ENCODE measurements at regions not wholly inside any gene's neighbourhood (a gene's known extent, or its start where the extent isn't known, plus 50 kb on each side); places are given as distances from the start of the nearest gene placed in this dataset.

DNA sequence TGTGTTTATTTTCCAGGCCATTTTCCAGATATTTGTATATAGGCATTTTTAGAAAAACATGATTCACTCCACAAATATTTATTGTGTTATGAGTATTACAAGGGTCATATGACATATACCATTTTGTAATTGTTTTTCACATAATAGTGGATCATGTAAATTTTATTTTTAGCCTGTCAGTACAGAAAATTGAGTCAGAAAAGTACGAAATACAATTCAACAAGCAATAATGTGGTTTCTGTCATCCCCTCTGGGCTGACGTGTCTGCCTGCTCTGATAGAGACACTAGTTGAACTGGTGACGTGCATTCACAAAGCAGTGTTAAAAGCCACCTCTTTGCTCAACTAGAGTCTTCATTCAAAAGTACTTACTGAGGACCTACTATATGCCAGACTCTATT lies 97.9 kb upstream of the STEAP1B start:
- no peak overlapping the region for H3K4me3 ChIP-seq (ENCODE audit: low read depth in 1 of 2, low read length in 2 of 2)
- no peak overlapping the region for H3K4me2 ChIP-seq (ENCODE audit: insufficient read depth, low read length)
- TF ChIP-seq, protein P1, sequence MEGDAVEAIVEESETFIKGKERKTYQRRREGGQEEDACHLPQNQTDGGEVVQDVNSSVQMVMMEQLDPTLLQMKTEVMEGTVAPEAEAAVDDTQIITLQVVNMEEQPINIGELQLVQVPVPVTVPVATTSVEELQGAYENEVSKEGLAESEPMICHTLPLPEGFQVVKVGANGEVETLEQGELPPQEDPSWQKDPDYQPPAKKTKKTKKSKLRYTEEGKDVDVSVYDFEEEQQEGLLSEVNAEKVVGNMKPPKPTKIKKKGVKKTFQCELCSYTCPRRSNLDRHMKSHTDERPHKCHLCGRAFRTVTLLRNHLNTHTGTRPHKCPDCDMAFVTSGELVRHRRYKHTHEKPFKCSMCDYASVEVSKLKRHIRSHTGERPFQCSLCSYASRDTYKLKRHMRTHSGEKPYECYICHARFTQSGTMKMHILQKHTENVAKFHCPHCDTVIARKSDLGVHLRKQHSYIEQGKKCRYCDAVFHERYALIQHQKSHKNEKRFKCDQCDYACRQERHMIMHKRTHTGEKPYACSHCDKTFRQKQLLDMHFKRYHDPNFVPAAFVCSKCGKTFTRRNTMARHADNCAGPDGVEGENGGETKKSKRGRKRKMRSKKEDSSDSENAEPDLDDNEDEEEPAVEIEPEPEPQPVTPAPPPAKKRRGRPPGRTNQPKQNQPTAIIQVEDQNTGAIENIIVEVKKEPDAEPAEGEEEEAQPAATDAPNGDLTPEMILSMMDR (IDR thresholded peaks at IDR 0.05; ENCODE audit: borderline replicate concordance, extremely low read depth, low read length, poor library complexity, severe bottlenecking) = no peak
- no peak for TF ChIP-seq EZH2 (IDR thresholded peaks at IDR 0.05; ENCODE audit: borderline replicate concordance, low read depth, low read length, severe bottlenecking)
- ATAC-seq (ENCODE audit: insufficient read depth, low read depth) (no peak), DNase-seq (no peak)
- H3K27ac ChIP-seq (ENCODE audit: low read length) = no peak overlapping the region
- no peak overlapping the region for H3K9ac ChIP-seq (ENCODE audit: low read depth, low read length)
- no peaks in the 10 kb centered on the region for H3K36me3 ChIP-seq (ENCODE audit: insufficient read depth, low read length)
- H3K9me3 ChIP-seq (ENCODE audit: insufficient read depth, low read length, severe bottlenecking) = no peaks in the 10 kb centered on the region
- no peaks in the 10 kb centered on the region for H3K79me2 ChIP-seq (ENCODE audit: insufficient read depth, low read length)
- H3K27me3 ChIP-seq (ENCODE audit: insufficient read depth, low read length, poor library complexity) = peaks cover 25% of the 10 kb centered on the region
- no peaks in the 10 kb centered on the region for H4K20me1 ChIP-seq (ENCODE audit: insufficient read depth, low read length)
- H2AFZ ChIP-seq (ENCODE audit: low read depth, low read length) = no peak overlapping the region
- H3K4me1 ChIP-seq (ENCODE audit: insufficient read depth, low read length) = no peaks in the 10 kb centered on the region

DNA sequence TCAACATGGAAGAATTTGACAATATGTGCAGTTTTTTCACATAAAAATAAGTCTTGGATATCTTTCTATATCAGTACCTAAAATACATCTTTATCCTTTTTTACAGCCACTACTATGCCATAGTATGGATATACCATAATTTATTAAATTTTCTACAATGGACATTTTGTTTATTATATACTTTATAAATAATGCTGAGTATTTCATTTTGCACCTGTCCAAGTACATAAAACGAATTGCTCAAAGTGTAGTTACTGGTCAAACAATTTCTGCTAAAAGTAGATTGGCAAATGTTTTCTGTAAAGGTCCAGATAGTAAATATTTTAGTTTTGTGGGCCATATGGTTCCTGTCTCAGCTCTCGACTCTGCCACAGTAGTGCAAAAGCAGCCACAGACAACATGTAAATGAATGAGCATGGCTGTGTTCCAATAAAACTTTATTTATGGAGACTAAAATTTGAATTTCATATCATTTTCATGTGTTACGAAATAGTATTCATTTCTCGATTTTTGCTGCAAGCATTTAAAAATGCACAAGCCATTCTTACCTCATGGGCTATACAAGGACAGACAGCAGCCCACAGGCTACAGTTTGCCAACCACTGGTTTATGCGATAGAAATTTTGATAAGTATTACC lies 96.9 kb upstream of the STEAP1B start:
- H3K4me2 ChIP-seq (ENCODE audit: insufficient read depth, low read length) = no peak overlapping the region
- H3K9me3 ChIP-seq (ENCODE audit: insufficient read depth, low read length, severe bottlenecking) = no peaks in the 10 kb centered on the region
- H3K27ac ChIP-seq (ENCODE audit: low read length) = no peak overlapping the region
- H2AFZ ChIP-seq (ENCODE audit: low read depth, low read length) = no peak overlapping the region
- no peak for TF ChIP-seq EZH2 (IDR thresholded peaks at IDR 0.05; ENCODE audit: borderline replicate concordance, low read depth, low read length, severe bottlenecking)
- TF ChIP-seq, protein P1 (IDR thresholded peaks at IDR 0.05; ENCODE audit: borderline replicate concordance, extremely low read depth, low read length, poor library complexity, severe bottlenecking) = no peak
- DNase-seq (no peak), ATAC-seq (ENCODE audit: insufficient read depth, low read depth) (no peak)
- no peak overlapping the region for H3K9ac ChIP-seq (ENCODE audit: low read depth, low read length)
- peaks cover 25% of the 10 kb centered on the region for H3K27me3 ChIP-seq (ENCODE audit: insufficient read depth, low read length, poor library complexity)
- no peaks in the 10 kb centered on the region for H3K36me3 ChIP-seq (ENCODE audit: insufficient read depth, low read length)
- H4K20me1 ChIP-seq (ENCODE audit: insufficient read depth, low read length) = no peaks in the 10 kb centered on the region
- no peaks in the 10 kb centered on the region for H3K4me1 ChIP-seq (ENCODE audit: insufficient read depth, low read length)
- H3K4me3 ChIP-seq (ENCODE audit: low read depth in 1 of 2, low read length in 2 of 2) = no peak overlapping the region
- no peaks in the 10 kb centered on the region for H3K79me2 ChIP-seq (ENCODE audit: insufficient read depth, low read length)

DNA sequence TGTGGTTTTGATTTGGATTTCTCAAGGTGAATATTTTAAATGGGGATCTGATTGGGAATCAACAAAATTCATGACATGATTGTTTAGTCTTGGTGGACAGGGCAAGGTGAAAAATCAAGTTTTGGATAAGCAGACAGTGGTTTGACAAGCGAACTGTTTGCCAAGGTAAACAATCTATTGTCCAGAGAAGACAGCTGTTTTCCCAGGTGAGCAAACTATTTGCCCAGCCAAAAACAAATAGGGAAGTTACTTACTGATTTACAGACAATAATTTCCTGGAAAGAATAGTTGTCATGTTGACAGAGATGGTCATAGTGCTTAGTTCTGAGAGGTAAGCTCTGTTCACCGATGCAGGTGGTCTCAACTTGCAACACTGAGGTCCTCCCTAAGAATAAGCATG lies 94.0 kb upstream of the STEAP1B start:
- ATAC-seq (ENCODE audit: insufficient read depth, low read depth) (no peak), DNase-seq (no peak)
- H3K4me1 ChIP-seq (ENCODE audit: insufficient read depth, low read length) = no peaks in the 10 kb centered on the region
- no peak for TF ChIP-seq EZH2 (IDR thresholded peaks at IDR 0.05; ENCODE audit: borderline replicate concordance, low read depth, low read length, severe bottlenecking)
- TF ChIP-seq, protein P1 (IDR thresholded peaks at IDR 0.05; ENCODE audit: borderline replicate concordance, extremely low read depth, low read length, poor library complexity, severe bottlenecking) = no peak
- H3K27ac ChIP-seq (ENCODE audit: low read length) = no peak overlapping the region
- no peak overlapping the region for H3K4me2 ChIP-seq (ENCODE audit: insufficient read depth, low read length)
- no peak overlapping the region for H2AFZ ChIP-seq (ENCODE audit: low read depth, low read length)
- no peaks in the 10 kb centered on the region for H4K20me1 ChIP-seq (ENCODE audit: insufficient read depth, low read length)
- H3K9ac ChIP-seq (ENCODE audit: low read depth, low read length) = no peak overlapping the region
- H3K79me2 ChIP-seq (ENCODE audit: insufficient read depth, low read length) = no peaks in the 10 kb centered on the region
- no peaks in the 10 kb centered on the region for H3K9me3 ChIP-seq (ENCODE audit: insufficient read depth, low read length, severe bottlenecking)
- H3K27me3 ChIP-seq (ENCODE audit: insufficient read depth, low read length, poor library complexity) = peaks cover 11% of the 10 kb centered on the region
- H3K36me3 ChIP-seq (ENCODE audit: insufficient read depth, low read length) = no peaks in the 10 kb centered on the region
- no peak overlapping the region for H3K4me3 ChIP-seq (ENCODE audit: low read depth in 1 of 2, low read length in 2 of 2)

Measured in DND-41 (cell line).